Smooth muscle cell (in vitro differentiated cells): ENCODE measurements at regions not wholly inside any gene's neighbourhood (a gene's known extent, or its start where the extent isn't known, plus 50 kb on each side); places are given as distances from the start of the nearest gene placed in this dataset.

Experiments used
- DNase-seq: peaks from one replicate; lab custom pipeline; 2025; ENCODE audit not compliant: unreplicated experiment; lab: John Stamatoyannopoulos, UW
- H2AFZ ChIP-seq: fragments of 200-600 bp; sonication (generic); 2 replicates; pipeline ENCODE4 v1.6.0; 2016; ENCODE audit warnings: antibody characterized with exemption, low read depth, mild to moderate bottlenecking
- H3F3A ChIP-seq: fragments of 200-600 bp; sonication (generic); 2 replicates; pipeline ENCODE4 v1.6.0; 2017; ENCODE audit warnings: antibody characterized with exemption, low read depth
- H3K27ac ChIP-seq: fragments of 200-600 bp; sonication (generic); 2 replicates; pipeline ENCODE4 v1.5.1; 2016; ENCODE audit warnings: low read depth, mild to moderate bottlenecking
- H3K27me3 ChIP-seq: fragments of 200-600 bp; sonication (generic); 2 replicates; pipeline ENCODE4 v1.6.1; 2016; ENCODE audit warnings: low read depth, mild to moderate bottlenecking
- H3K36me3 ChIP-seq: fragments of 200-600 bp; sonication (generic); 2 replicates; pipeline ENCODE4 v1.5.1; 2016; ENCODE audit warnings: low read depth
- H3K4me1 ChIP-seq: fragments of 200-600 bp; sonication (generic); 2 replicates; pipeline ENCODE4 v1.5.1; 2016; ENCODE audit warnings: low read depth
- H3K4me2 ChIP-seq: fragments of 200-600 bp; sonication (generic); 2 replicates; pipeline ENCODE4 v1.6.0; 2016; ENCODE audit warnings: mild to moderate bottlenecking
- H3K4me3 ChIP-seq: fragments of 200-600 bp; sonication (generic); 2 replicates; pipeline ENCODE4 v1.5.1; 2016; ENCODE audit warnings: mild to moderate bottlenecking
- H3K79me2 ChIP-seq: fragments of 200-600 bp; sonication (generic); 2 replicates; pipeline ENCODE4 v1.6.0; 2016; ENCODE audit warnings: low read depth, mild to moderate bottlenecking
- H3K9ac ChIP-seq: fragments of 200-600 bp; sonication (generic); 2 replicates; pipeline ENCODE4 v1.6.0; 2016; ENCODE audit warnings: low read depth
- H3K9me3 ChIP-seq: fragments of 200-600 bp; sonication (generic); replicated peaks from 2 replicates; pipeline ENCODE4 v1.5.1; 2016; ENCODE audit warnings: low read depth
- H4K20me1 ChIP-seq: fragments of 200-600 bp; sonication (generic); 2 replicates; pipeline ENCODE4 v1.6.0; 2016; ENCODE audit warnings: low read depth
- CTCF ChIP-seq: fragments of 200-600 bp; sonication (generic); IDR thresholded peaks from 2 replicates; pipeline ENCODE4 v1.5.1; 2017; ENCODE audit warnings: borderline replicate concordance, mild to moderate bottlenecking, antibody characterized with exemption; ENCODE audit not compliant: insufficient read depth, poor library complexity, severe bottlenecking
- WGBS: methylation state at CpG from one replicate; pipeline ENCODE4 v1.1.7; 2016; ENCODE audit warnings: low lambda C conversion rate; 5-methylcytosine and 5-hydroxymethylcytosine counted together

- no peak for TF ChIP-seq CTCF
- H4K20me1 ChIP-seq = no peaks in the 10 kb centered on the region
- H3K27me3 ChIP-seq = no peaks in the 10 kb centered on the region
- H3K36me3 ChIP-seq = no peaks in the 10 kb centered on the region
- no peaks in the 10 kb centered on the region for H3F3A ChIP-seq
- H3K4me1 ChIP-seq = peaks cover 1% of the 10 kb centered on the region
- H3K79me2 ChIP-seq = no peaks in the 10 kb centered on the region
- H3K9ac ChIP-seq = no peak overlapping the region
- H3K4me2 ChIP-seq = no peak overlapping the region
- WGBS = 93% methylated on average over 2 of the region's 2 CpGs
- no peaks in the 10 kb centered on the region for H3K9me3 ChIP-seq
- H3K27ac ChIP-seq = no peak overlapping the region
- DNase-seq = no peak
- H2AFZ ChIP-seq = no peak overlapping the region
- no peak overlapping the region for H3K4me3 ChIP-seq
Measured at GRCh38 chr5:97832645-97833296, 649.7 kb upstream of the RIOK2 start.

GRCh38 chr5:97834561-97834960 lies 651.5 kb upstream of the RIOK2 start:
- WGBS = 100% methylated on average over 1 of the region's 1 CpG
- Histone ChIP-seq H3K4me3 (no peak overlapping the region), H3K9ac (no peak overlapping the region), H3K27me3 (no peaks in the 10 kb centered on the region), H3K79me2 (no peaks in the 10 kb centered on the region), H3K9me3 (no peaks in the 10 kb centered on the region), H3K36me3 (no peaks in the 10 kb centered on the region), H4K20me1 (no peaks in the 10 kb centered on the region), H2AFZ (no peak overlapping the region), H3F3A (no peaks in the 10 kb centered on the region), H3K27ac (no peak overlapping the region), H3K4me1 (peaks cover 4% of the 10 kb centered on the region), H3K4me2 (no peak overlapping the region)
- TF ChIP-seq CTCF = no peak
- no peak for DNase-seq

GRCh38 chr5:97835112-97835511 lies 652.1 kb upstream of the RIOK2 start:
- Histone ChIP-seq H3K27me3 (no peaks in the 10 kb centered on the region), H3K4me1 (peaks cover 8% of the 10 kb centered on the region), H3K4me2 (no peak overlapping the region), H3K9ac (no peak overlapping the region), H3K79me2 (no peaks in the 10 kb centered on the region), H3K9me3 (no peaks in the 10 kb centered on the region), H2AFZ (no peak overlapping the region), H4K20me1 (no peaks in the 10 kb centered on the region), H3K36me3 (no peaks in the 10 kb centered on the region), H3F3A (no peaks in the 10 kb centered on the region), H3K4me3 (no peak overlapping the region), H3K27ac (no peak overlapping the region)
- 85% methylated on average over 1 of the region's 1 CpG for WGBS
- DNase-seq = no peak
- no peak for TF ChIP-seq CTCF

- Histone ChIP-seq H2AFZ (no peak overlapping the region), H3K9ac (no peak overlapping the region), H3K4me1 (peaks cover 10% of the 10 kb centered on the region), H3K4me2 (no peak overlapping the region), H3K4me3 (no peak overlapping the region), H3K27ac (no peak overlapping the region), H3K27me3 (no peaks in the 10 kb centered on the region), H3K9me3 (no peaks in the 10 kb centered on the region), H3K79me2 (no peaks in the 10 kb centered on the region), H4K20me1 (no peaks in the 10 kb centered on the region), H3F3A (no peaks in the 10 kb centered on the region), H3K36me3 (no peaks in the 10 kb centered on the region)
- 95% methylated on average over 4 of the region's 4 CpGs for WGBS
- no peak for DNase-seq
- no peak for TF ChIP-seq CTCF
Measured at GRCh38 chr5:97836816-97837215, 653.8 kb upstream of the RIOK2 start.
